K562 (cell line): ENCODE measurements at regions not wholly inside any gene's neighbourhood (a gene's known extent, or its start where the extent isn't known, plus 50 kb on each side); places are given as distances from the start of the nearest gene placed in this dataset.

Experiments
- CREM ChIP-seq: IDR thresholded peaks from 2 replicates; pipeline ENCODE4 v1.6.1; 2014; ENCODE audit warnings: antibody characterized with exemption, low read depth
- ETV6 ChIP-seq, 3 experiments: fragments of 150-350 bp in 1 of 3; sonication (generic) in 1 of 3; formaldehyde crosslinking in 1 of 3; IDR thresholded peaks; 2 replicates each; pipeline versions ENCODE4 v1.6.1 to v1.8.0; 2014 to 2022; ENCODE audit warnings: borderline replicate concordance in 2 of 3, low read depth in 2 of 3, antibody characterized with exemption in 1 of 3, low read length in 1 of 3, mild to moderate bottlenecking in 1 of 3, missing genetic modification reagents in 1 of 3
- FOS ChIP-seq: IDR thresholded peaks from 3 replicates; pipeline ENCODE4 v1.6.1; 2011; ENCODE audit not compliant: insufficient read length; ENCODE audit errors: extremely low read depth
- FOXM1 ChIP-seq, 2 experiments: fragments of 450-650 bp in 1 of 2; sonication (generic) in 1 of 2; formaldehyde crosslinking in 1 of 2; IDR thresholded peaks; 2 replicates each; pipeline versions ENCODE4 v1.6.1 to v1.9.0; 2017 to 2022; ENCODE audit warnings: low read depth in 2 of 2, mild to moderate bottlenecking in 2 of 2, missing genetic modification reagents in 1 of 2, moderate library complexity in 1 of 2
- HBP1 ChIP-seq: fragments of 450-650 bp; formaldehyde crosslinking; IDR thresholded peaks from 2 replicates; pipeline ENCODE4 v1.4.0; 2022; ENCODE audit warnings: missing genetic modification characterization
- MAFK ChIP-seq: IDR thresholded peaks from 2 replicates; pipeline ENCODE4 v1.6.1; 2011; ENCODE audit warnings: low read length, improper control_type of control experiment
- PCBP2 ChIP-seq: fragments of 200-400 bp; formaldehyde crosslinking; IDR thresholded peaks from 2 replicates; pipeline ENCODE4 v1.6.1; 2018; ENCODE audit warnings: low read length, low read depth, mild to moderate bottlenecking, moderate library complexity; ENCODE audit not compliant: poor library complexity, severe bottlenecking
- POLR2AphosphoS5 ChIP-seq: IDR thresholded peaks from 2 replicates; pipeline ENCODE4 v1.6.1; 2011; ENCODE audit warnings: mild to moderate bottlenecking, low read depth, low read length, moderate library complexity; ENCODE audit not compliant: control insufficient read depth, insufficient read depth
- PRMT5 ChIP-seq: sonication (generic); formaldehyde crosslinking; IDR thresholded peaks from 2 replicates; pipeline ENCODE4 v1.5.0; 2020; ENCODE audit warnings: missing genetic modification reagents
- TARDBP ChIP-seq: fragments of 450-650 bp; IDR thresholded peaks from 2 replicates; pipeline ENCODE4 v1.6.1; 2016
- TCF3 ChIP-seq: sonication (generic); formaldehyde crosslinking; IDR thresholded peaks from 2 replicates; pipeline ENCODE4 v1.4.0; 2020; ENCODE audit warnings: mild to moderate bottlenecking, missing genetic modification reagents
- TF ChIP-seq, protein P1 (sequence below): fragments of 450-650 bp; IDR thresholded peaks from 2 replicates; pipeline ENCODE4 v1.6.1; 2016; ENCODE audit warnings: antibody characterized with exemption
- TF ChIP-seq, protein P2 (sequence below): fragments of 250-450 bp; sonication (Bioruptor Pico); IDR thresholded peaks from 2 replicates; pipeline ENCODE4 v1.4.0; 2020; ENCODE audit warnings: mild to moderate bottlenecking

GRCh38 chr19:30882411-30883005 lies 466.7 kb downstream of the TSHZ3 start:
- TF ChIP-seq, protein P1, sequence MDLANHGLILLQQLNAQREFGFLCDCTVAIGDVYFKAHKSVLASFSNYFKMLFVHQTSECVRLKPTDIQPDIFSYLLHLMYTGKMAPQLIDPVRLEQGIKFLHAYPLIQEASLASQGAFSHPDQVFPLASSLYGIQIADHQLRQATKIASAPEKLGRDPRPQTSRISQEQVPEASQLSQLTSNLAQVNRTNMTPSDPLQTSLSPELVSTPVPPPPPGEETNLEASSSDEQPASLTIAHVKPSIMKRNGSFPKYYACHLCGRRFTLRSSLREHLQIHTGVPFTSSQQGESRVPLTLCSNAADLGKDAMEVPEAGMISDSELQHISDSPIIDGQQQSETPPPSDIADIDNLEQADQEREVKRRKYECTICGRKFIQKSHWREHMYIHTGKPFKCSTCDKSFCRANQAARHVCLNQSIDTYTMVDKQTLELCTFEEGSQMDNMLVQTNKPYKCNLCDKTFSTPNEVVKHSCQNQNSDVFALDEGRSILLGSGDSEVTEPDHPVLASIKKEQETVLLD = no peak
- TF ChIP-seq FOS (no peak), FOXM1 (IDR thresholded peaks at IDR 0.05; ENCODE audit: low read depth) (no peak), FOXM1 (CRISPR knock-in tag; IDR thresholded peaks at IDR 0.05; ENCODE audit: low read depth) (no peak), TCF3 (CRISPR knock-in tag) (no peak), ETV6 (IDR thresholded peaks at IDR 0.05; ENCODE audit: borderline replicate concordance in 1 of 2, low read depth in 2 of 2, low read length in 1 of 2) (no peak), ETV6 (CRISPR knock-in tag; IDR thresholded peaks at IDR 0.05; ENCODE audit: borderline replicate concordance) (no peak), CREM (no peak), PRMT5 (no peak), POLR2AphosphoS5 (no peak), PCBP2 (no peak), TARDBP (no peak), HBP1 (no peak), MAFK (no peak)
- TF ChIP-seq, protein P2, sequence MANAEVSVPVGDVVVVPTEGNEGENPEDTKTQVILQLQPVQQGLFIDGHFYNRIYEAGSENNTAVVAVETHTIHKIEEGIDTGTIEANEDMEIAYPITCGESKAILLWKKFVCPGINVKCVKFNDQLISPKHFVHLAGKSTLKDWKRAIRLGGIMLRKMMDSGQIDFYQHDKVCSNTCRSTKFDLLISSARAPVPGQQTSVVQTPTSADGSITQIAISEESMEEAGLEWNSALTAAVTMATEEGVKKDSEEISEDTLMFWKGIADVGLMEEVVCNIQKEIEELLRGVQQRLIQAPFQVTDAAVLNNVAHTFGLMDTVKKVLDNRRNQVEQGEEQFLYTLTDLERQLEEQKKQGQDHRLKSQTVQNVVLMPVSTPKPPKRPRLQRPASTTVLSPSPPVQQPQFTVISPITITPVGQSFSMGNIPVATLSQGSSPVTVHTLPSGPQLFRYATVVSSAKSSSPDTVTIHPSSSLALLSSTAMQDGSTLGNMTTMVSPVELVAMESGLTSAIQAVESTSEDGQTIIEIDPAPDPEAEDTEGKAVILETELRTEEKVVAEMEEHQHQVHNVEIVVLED (CRISPR knock-in tag) = no peak
